ENCODE measurements at regions not wholly inside any gene's neighbourhood (a gene's known extent, or its start where the extent isn't known, plus 50 kb on each side); places are given as distances from the start of the nearest gene placed in this dataset.

DNA sequence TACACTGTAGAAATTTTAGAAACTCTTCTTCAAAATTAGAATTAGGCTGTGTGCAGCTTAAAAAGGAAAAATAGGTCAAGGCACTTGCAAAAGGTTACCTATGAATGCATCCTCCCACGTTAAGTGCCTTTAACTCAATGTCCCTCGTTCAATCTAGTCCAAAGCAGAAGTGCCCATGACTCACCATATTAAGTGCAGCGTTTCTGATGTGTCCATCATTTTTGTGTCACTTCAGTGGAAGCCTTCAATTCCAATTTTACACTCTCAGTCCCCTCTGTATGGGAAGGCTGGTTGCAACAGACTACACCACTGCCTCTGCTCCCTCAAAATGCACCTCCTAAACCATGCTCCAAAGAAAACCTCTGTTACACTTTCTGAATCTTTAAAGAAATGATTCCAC, 53.4 kb downstream of the FOXB1 start:
- no peak overlapping the region for H3K4me3 ChIP-seq (ENCODE audit: low read length)
- no peak for DNase-seq (ENCODE audit: low read depth, low spot score)

DNA sequence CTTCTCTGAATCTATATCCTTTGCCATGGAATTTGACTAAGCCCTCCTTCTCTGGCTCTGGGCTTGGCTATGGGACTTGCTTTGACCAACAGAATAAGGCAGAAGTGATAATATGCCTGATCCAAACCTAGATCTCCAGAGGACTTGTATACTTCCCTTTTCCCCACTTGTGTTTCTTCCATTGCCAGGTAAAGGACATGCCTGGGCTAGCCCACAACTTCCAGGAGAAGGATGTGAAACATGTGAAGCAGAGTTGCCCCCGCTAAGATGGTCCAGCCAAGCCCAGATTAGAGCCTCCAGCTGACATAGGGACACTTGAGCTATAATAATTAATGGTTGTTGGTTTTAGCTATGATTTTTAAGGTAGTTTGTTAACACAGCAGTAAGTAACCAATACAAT, 55.1 kb downstream of the FOXB1 start:
- no peak overlapping the region for H3K4me3 ChIP-seq (ENCODE audit: low read length)
- no peak for DNase-seq (ENCODE audit: low read depth, low spot score)

GRCh38 chr15:60061758-60062157, 57.6 kb downstream of the FOXB1 start:
- DNase-seq (ENCODE audit: low read depth, low spot score): no peak
- no peak overlapping the region for H3K4me3 ChIP-seq (ENCODE audit: low read length)

DNA sequence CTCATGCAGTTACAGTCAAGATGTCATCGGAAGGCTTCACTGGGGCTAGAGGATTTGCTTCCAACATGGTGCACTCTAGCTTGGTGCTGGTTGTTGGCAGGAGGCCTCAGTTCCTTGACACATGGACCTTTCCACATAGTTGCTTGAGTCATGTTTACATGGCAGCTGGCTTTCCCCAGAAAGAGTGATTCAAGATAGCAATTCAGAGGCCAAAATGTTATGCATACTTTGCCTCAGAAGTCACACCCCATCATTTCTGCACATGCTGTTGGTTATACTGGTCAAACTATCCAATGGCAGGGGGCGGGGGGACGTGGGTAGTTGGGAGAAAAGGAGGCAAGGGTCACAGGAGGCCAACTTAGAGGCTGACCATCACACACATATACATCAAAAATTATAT, 58.7 kb downstream of the FOXB1 start:
- DNase-seq (ENCODE audit: low read depth, low spot score): no peak

GRCh38 chr15:60065951-60066350, 61.8 kb downstream of the FOXB1 start:
- no peak for DNase-seq (ENCODE audit: low read depth, low spot score)
- H3K4me3 ChIP-seq (ENCODE audit: low read length): no peak overlapping the region

More for the DNA sequence above, 58.7 kb downstream of the FOXB1 start:
- H3K4me3 ChIP-seq (ENCODE audit: low read length): no peak overlapping the region

GRCh38 chr15:60070838-60071493, 66.9 kb downstream of the FOXB1 start:
- H3K4me3 ChIP-seq (ENCODE audit: low read length): no peak overlapping the region
- no peak for DNase-seq (ENCODE audit: low read depth, low spot score)

GRCh38 chr15:60072826-60073465, 68.8 kb downstream of the FOXB1 start:
- no peak overlapping the region for H3K4me3 ChIP-seq (ENCODE audit: low read length)
- DNase-seq (ENCODE audit: low read depth, low spot score): no peak

- no peak for DNase-seq (ENCODE audit: low read depth, low spot score)
- no peak overlapping the region for H3K4me3 ChIP-seq (ENCODE audit: low read length)
These were observed 69.3 kb downstream of the FOXB1 start for GRCh38 chr15:60073466-60073840.

DNA sequence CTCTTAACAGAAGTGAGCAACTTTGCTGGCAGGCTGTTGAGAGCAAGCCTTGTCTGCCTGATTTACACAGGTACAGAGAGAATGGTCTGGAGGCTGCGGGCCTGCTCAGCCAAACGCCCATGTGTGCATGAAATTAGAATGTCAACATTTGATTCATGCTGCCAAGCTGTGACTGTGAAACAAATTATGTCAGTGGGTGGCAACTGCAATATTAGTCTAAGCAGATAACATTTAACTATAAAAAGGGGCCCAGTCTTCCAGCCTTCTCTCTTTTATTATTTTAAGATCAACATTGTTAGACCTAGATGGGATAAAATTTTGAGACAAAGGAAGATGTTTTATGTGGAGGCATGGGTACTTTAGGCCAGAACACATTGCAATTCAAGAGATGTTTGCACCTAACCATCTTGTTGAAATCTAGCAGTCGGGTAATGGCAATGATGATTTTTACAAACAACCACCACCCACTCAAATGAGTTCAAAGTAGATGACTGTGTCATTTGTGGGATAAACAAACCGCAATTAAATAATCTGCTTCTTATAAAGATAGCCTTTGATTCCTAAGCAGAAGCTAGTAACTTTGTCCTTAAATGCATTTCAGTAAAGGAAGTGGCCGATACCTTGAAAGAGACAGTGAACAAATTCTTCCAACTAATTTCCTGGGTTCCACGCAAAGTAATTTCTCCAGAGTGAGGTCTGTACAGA, 70.2 kb downstream of the FOXB1 start:
- H3K4me3 ChIP-seq (ENCODE audit: low read length): no peak overlapping the region
- peak; percentile 70 for DNase-seq (ENCODE audit: low read depth, low spot score)

DNA sequence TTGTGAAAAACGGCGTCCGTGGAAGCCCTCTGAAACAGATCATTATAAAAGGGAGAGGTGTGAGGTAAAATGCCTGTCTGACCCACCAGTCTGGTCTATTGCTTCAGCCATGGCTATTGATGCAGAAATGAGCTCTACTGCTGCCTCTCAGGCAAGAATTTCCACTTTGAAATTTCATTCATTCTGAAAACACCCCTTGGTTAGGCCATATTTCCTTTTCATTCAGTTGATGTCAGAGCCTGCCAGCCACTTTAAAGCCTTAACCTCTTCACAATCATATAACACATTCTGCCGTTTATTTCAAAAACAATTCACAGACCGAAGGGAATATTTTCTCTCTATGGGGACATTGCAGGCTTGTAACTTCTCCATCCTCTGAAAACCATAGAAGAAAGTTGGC, 71.9 kb downstream of the FOXB1 start:
- peak; percentile 34 for DNase-seq (ENCODE audit: low read depth, low spot score)
- H3K4me3 ChIP-seq (ENCODE audit: low read length): no peak overlapping the region

GRCh38 chr15:60076582-60077276, 72.6 kb downstream of the FOXB1 start:
- DNase-seq (ENCODE audit: low read depth, low spot score): no peak
- H3K4me3 ChIP-seq (ENCODE audit: low read length): no peak overlapping the region

DNA sequence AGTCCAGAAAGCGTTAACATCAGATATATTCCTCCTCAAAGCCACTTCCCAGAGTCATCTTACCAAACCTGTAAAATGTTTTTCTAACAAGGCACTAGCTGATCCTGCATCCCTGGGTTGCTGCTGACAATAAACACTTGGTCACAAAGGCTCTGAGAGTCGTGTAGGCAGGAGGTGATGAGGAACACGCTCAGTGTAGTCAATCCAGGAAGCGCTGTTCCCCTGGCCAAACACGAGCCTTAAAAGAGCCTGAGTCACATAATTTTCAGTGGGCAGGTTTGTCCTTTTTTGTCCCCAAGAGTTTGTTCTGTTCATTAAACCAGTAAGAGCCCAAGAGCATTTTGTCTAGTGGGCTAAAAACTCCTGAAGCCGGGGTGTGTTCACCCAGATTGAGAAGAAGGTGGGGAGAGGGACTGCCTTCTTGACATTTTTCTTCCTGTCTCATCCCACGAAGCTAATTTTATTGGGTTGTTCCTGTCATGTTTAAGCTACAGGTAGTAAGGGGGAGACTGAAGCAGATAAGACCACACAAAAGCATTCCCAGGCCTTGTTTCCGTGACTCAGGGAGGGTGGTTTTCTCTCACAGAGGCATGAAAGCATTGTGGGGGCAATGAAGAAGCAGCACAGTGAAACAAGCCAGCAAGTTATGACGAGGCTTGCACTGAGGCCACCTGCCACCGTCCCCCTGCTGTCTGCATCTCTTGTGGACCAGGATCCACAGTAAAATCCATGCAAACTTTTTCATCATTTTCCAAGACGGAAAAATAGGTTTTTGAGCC, 73.7 kb downstream of the FOXB1 start:
- H3K4me3 ChIP-seq (ENCODE audit: low read length): no peak overlapping the region
- peak; percentile 87 for DNase-seq (ENCODE audit: low read depth, low spot score)

- no peak overlapping the region for H3K4me3 ChIP-seq (ENCODE audit: low read length)
- DNase-seq (ENCODE audit: low read depth, low spot score): peak; percentile 70
These were observed 75.1 kb downstream of the FOXB1 start for GRCh38 chr15:60079210-60079609.

- H3K4me3 ChIP-seq (ENCODE audit: low read length): no peak overlapping the region
These were observed 77.9 kb downstream of the FOXB1 start for GRCh38 chr15:60081976-60082375.

DNA sequence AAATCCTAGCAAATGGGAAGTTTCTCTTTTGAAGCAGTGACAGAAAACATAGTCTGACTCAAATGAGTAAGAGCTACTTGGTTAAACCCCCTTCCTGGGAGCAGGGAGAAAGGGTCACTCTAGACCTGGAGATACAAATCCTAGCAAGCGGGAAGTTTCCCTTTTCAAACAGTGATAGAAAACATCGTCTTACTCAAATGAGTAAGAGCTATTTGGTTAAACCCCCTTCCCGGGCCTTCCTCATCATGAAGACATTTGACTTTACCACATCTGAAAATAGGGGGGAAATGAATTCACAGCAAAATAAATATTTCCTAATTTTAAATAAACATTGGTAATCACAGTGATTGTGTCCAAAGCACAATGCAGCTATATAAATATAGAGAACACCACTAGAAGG, 79.2 kb downstream of the FOXB1 start:
- H3K4me3 ChIP-seq (ENCODE audit: low read length): no peak overlapping the region
- DNase-seq (ENCODE audit: low read depth, low spot score): no peak

More at GRCh38 chr15:60081976-60082375, 77.9 kb downstream of the FOXB1 start:
- DNase-seq (ENCODE audit: low read depth, low spot score): no peak

- no peak overlapping the region for H3K4me3 ChIP-seq (ENCODE audit: low read length)
- DNase-seq (ENCODE audit: low read depth, low spot score): no peak
These were observed 82.7 kb downstream of the FOXB1 start for GRCh38 chr15:60086681-60087429.

DNA sequence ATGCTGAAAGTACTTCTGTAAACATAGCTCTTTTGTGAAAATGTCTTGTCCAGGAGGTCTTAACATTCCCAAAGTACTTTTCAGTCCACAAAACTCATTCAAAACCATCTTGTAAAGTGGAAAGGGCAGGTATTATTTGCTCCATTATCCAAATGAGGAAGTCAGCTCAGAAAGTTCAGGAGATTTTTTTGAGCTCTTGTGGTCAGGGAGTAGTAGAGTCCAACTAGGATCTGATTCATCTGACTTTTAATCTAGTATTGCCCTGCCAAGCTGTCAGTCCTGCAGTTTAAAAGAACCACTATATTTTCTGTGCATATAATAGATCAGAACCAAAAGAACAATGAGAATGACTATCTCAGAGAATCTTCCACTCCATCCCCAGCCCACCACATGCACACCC, 83.5 kb downstream of the FOXB1 start:
- no peak overlapping the region for H3K4me3 ChIP-seq (ENCODE audit: low read length)
- DNase-seq (ENCODE audit: low read depth, low spot score): no peak

DNA sequence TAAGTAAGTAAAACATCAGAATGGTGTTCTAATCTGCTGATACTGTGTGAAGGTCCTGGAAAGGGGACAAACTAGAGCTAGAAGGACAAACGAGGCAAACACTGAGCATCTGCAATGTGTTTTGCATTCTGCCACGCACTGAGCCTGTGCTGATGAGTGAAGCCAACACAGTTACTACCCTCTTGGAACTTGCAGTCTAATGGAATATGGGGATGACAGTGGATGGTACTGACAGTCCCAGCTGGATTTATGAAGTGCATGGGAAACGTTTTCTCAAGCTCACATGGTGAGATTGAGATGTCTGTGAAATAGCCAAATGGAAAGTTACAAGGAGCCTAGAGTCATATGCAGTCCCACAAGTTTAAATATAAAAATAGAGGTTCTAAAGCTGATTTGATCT, 86.6 kb downstream of the FOXB1 start:
- no peak for DNase-seq (ENCODE audit: low read depth, low spot score)
- H3K4me3 ChIP-seq (ENCODE audit: low read length): no peak overlapping the region

DNA sequence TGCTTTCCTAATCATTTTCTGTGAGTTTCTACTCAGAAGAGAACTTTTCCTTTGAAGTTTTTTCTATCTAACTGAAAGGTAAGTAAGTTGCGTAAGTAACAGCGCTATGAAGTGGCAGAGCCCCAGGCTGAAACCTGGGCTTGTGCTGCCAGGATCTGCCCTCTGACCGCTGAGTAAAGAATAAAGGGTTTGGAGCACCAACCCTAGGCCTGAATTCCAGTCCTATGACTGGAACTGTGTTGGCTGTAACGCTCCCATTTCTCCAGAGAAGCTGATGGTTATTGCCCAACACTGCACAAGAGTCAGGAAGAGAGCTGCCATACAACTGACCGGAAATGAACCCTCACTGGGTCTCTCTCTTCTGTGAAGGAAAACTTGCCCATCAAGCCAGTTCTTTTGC, 87.0 kb downstream of the FOXB1 start:
- DNase-seq (ENCODE audit: low read depth, low spot score): no peak

More for the DNA sequence above, 87.0 kb downstream of the FOXB1 start:
- H3K4me3 ChIP-seq (ENCODE audit: low read length): no peak overlapping the region

Data from Jurkat, Clone E6-1 (cell line).